NB4 (cell line): ENCODE measurements at regions not wholly inside any gene's neighbourhood (a gene's known extent, or its start where the extent isn't known, plus 50 kb on each side); places are given as distances from the start of the nearest gene placed in this dataset.

Source experiments
- MYC ChIP-seq: IDR thresholded peaks from 2 replicates; pipeline ENCODE4 v1.6.1; 2011; ENCODE audit warnings: low read depth, low read length
- POLR2A ChIP-seq: IDR thresholded peaks from 2 replicates; pipeline ENCODE4 v1.6.1; 2011; ENCODE audit warnings: mild to moderate bottlenecking; ENCODE audit not compliant: insufficient read length; ENCODE audit errors: extremely low read depth
- TF ChIP-seq, protein P1 (sequence below): IDR thresholded peaks from 2 replicates; pipeline ENCODE4 v1.6.1; 2011; ENCODE audit warnings: low read depth, low read length
- TF ChIP-seq, protein P2 (sequence below): IDR thresholded peaks from one replicate; pipeline ENCODE4 v1.5.1; 2012; ENCODE audit warnings: low read depth, low read length

DNA sequence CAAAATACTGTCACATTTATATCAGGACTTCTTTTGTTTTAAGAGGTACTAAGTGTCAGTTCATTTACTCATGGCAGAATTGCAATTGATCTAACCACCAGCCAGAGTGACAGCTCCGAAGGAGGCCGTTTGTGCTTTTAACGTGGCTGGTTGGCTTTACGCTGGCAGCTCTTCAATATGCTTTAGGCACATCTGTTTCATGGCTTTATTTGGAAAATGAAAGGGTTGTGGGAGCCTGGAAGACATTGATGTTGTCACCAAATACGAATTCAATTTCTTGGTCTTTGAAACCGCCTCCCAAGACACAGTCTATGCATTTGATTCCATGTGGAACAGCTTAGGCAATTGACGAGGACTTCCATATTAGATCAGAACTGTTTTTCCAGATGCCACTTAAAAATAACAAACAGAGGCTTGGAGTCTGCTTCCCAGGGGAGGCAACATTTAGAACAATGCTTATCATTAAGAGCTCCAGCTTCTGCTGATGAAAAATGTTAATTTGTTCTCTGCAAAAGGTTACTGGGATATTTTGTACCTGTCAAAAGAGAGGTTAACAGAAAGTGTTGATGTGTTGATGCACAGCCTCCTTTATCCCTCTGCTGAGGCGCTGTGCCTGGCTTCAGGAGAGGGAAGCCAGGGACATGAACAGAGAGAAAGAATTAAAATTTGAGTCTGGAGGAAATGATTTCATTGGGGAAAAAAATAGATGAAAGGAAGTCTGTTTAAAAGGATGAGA is 64.0 kb upstream of the TNFRSF19 start:
- TF ChIP-seq, protein P1, sequence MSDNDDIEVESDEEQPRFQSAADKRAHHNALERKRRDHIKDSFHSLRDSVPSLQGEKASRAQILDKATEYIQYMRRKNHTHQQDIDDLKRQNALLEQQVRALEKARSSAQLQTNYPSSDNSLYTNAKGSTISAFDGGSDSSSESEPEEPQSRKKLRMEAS = no peak
- TF ChIP-seq, protein P2, sequence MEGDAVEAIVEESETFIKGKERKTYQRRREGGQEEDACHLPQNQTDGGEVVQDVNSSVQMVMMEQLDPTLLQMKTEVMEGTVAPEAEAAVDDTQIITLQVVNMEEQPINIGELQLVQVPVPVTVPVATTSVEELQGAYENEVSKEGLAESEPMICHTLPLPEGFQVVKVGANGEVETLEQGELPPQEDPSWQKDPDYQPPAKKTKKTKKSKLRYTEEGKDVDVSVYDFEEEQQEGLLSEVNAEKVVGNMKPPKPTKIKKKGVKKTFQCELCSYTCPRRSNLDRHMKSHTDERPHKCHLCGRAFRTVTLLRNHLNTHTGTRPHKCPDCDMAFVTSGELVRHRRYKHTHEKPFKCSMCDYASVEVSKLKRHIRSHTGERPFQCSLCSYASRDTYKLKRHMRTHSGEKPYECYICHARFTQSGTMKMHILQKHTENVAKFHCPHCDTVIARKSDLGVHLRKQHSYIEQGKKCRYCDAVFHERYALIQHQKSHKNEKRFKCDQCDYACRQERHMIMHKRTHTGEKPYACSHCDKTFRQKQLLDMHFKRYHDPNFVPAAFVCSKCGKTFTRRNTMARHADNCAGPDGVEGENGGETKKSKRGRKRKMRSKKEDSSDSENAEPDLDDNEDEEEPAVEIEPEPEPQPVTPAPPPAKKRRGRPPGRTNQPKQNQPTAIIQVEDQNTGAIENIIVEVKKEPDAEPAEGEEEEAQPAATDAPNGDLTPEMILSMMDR = no peak
- TF ChIP-seq POLR2A (no peak), MYC (no peak)
